Left lung (tissue), 4 donors: ENCODE measurements at regions not wholly inside any gene's neighbourhood (a gene's known extent, or its start where the extent isn't known, plus 50 kb on each side); places are given as distances from the start of the nearest gene placed in this dataset.

Source experiments
- ATAC-seq: fragments of 200-7000 bp; cut with Tn5 transposase; one replicate; pipeline ENCODE4 v1.9.1; 2020; ENCODE audit warnings: moderate library complexity
- DNase-seq, 4 donors: peaks; one replicate each; pipeline ENCODE4 v3.0.0-alpha.2; 2013 to 2020
- H3K27ac ChIP-seq, 2 donors: fragments of 200-600 bp; sonication (generic) in 1 of 2; one replicate each; pipeline versions ENCODE4 v1.5.0 to v1.8.0; 2020 to 2021
- H3K27me3 ChIP-seq, 2 donors: fragments of 200-600 bp; sonication (generic) in 1 of 2; one replicate each; pipeline versions ENCODE4 v1.5.0 to v1.8.0; 2020 to 2021
- H3K36me3 ChIP-seq, 2 donors: fragments of 200-600 bp; sonication (generic) in 1 of 2; one replicate each; pipeline versions ENCODE4 v1.5.0 to v1.8.0; 2020 to 2021
- H3K4me1 ChIP-seq, 2 donors: fragments of 200-600 bp; one replicate each; pipeline ENCODE4 v1.8.0; 2021
- H3K4me3 ChIP-seq, 2 donors: fragments of 200-600 bp; sonication (generic) in 1 of 2; one replicate each; pipeline versions ENCODE4 v1.5.0 to v1.8.0; 2020 to 2021; ENCODE audit warnings: mild to moderate bottlenecking in 1 of 2
- H3K9me3 ChIP-seq, 2 donors: fragments of 200-600 bp; sonication (generic) in 1 of 2; one replicate each; pipeline versions ENCODE4 v1.5.0 to v1.8.0; 2020 to 2021
- CTCF ChIP-seq, 2 donors: fragments of 200-600 bp; sonication (generic) in 1 of 2; IDR thresholded peaks; one replicate each; pipeline versions ENCODE4 v1.5.0 to v1.8.0; 2021; ENCODE audit warnings: antibody characterized with exemption in 2 of 2
- intact Hi-C, 2 donors: fragments of 100-400 bp; cut with DNase I; formaldehyde crosslinking; loops; one replicate each; pipeline versions ENCODE4 v1.11.2 to v1.14.2; 2022
- donor health status: DM: no; HTN: yes; CAD: no.
- donor health status: DM: no; HTN: no; CAD: no.

GRCh38 chr3:166721466-166721865 lies 658.6 kb downstream of the ZBBX start:
- H3K9me3 ChIP-seq: peaks cover 0 to 6% of the 10 kb centered on the region in 2 donors
- no peaks in the 10 kb centered on the region for H3K27me3 ChIP-seq
- no peak for DNase-seq
- no peak overlapping the region for H3K27ac ChIP-seq
- no peak overlapping the region for H3K4me3 ChIP-seq
- intact Hi-C loops: no loop called here
- no peaks in the 10 kb centered on the region for H3K4me1 ChIP-seq
- no peak for ATAC-seq
- H3K36me3 ChIP-seq: no peaks in the 10 kb centered on the region
- TF ChIP-seq CTCF (IDR thresholded peaks at IDR 0.05): no peak

GRCh38 chr3:166714206-166714605 lies 665.9 kb downstream of the ZBBX start:
- Histone ChIP-seq H3K36me3 (no peaks in the 10 kb centered on the region), H3K4me3 (no peak overlapping the region), H3K27ac (no peak overlapping the region), H3K4me1 (no peaks in the 10 kb centered on the region), H3K9me3 (peaks cover 0 to 5% of the 10 kb centered on the region in 2 donors), H3K27me3 (no peaks in the 10 kb centered on the region)
- intact Hi-C loops: no loop called here
- DNase-seq (no peak), ATAC-seq (peak; percentile 44)
- TF ChIP-seq CTCF (IDR thresholded peaks at IDR 0.05): no peak

GRCh38 chr3:166713787-166714186 lies 666.3 kb downstream of the ZBBX start:
- intact Hi-C loops: no loop called here
- no peaks in the 10 kb centered on the region for H3K4me1 ChIP-seq
- no peaks in the 10 kb centered on the region for H3K27me3 ChIP-seq
- H3K4me3 ChIP-seq: no peak overlapping the region
- TF ChIP-seq CTCF (IDR thresholded peaks at IDR 0.05): no peak
- H3K27ac ChIP-seq: no peak overlapping the region
- H3K36me3 ChIP-seq: no peaks in the 10 kb centered on the region
- DNase-seq (no peak), ATAC-seq (peak; percentile 70)
- H3K9me3 ChIP-seq: peaks cover 0 to 5% of the 10 kb centered on the region in 2 donors

GRCh38 chr3:166706094-166706493 lies 674.0 kb downstream of the ZBBX start:
- intact Hi-C loops: no loop called here
- no peak overlapping the region for H3K27ac ChIP-seq
- H3K4me1 ChIP-seq: no peaks in the 10 kb centered on the region
- no peaks in the 10 kb centered on the region for H3K36me3 ChIP-seq
- H3K27me3 ChIP-seq: no peaks in the 10 kb centered on the region
- no peaks in the 10 kb centered on the region for H3K9me3 ChIP-seq
- no peak overlapping the region for H3K4me3 ChIP-seq
- TF ChIP-seq CTCF (IDR thresholded peaks at IDR 0.05): no peak
- ATAC-seq (peak; percentile 73), DNase-seq (no peak)

- ATAC-seq (no peak), DNase-seq (no peak)
- Histone ChIP-seq H3K27me3 (no peaks in the 10 kb centered on the region), H3K36me3 (no peaks in the 10 kb centered on the region), H3K9me3 (peaks cover 0 to 4% of the 10 kb centered on the region in 2 donors), H3K4me3 (no peak overlapping the region), H3K4me1 (no peaks in the 10 kb centered on the region), H3K27ac (no peak overlapping the region)
- TF ChIP-seq CTCF (IDR thresholded peaks at IDR 0.05): no peak
- intact Hi-C loops: no loop called here
Observed at GRCh38 chr3:166697495-166697894, 682.6 kb downstream of the ZBBX start.
